IMR-90 (cell line): ENCODE measurements at regions not wholly inside any gene's neighbourhood (a gene's known extent, or its start where the extent isn't known, plus 50 kb on each side); places are given as distances from the start of the nearest gene placed in this dataset.
A peak's percentile ranks its signal among the peaks of the same experiment; 100 is the strongest.

Experiments used
- ATAC-seq: fragments of 200-7000 bp; cut with Tn5 transposase; 2 replicates; pipeline ENCODE4 v1.9.1; 2020; ENCODE audit warnings: low read depth, mild to moderate bottlenecking, moderate library complexity
- BruUV-seq: library from RNA; stranded (reverse); fragments of 400-500 nt; replicated peaks from 2 replicates; lab custom pipeline; 2021; lab: Mats Ljungman, UMichigan
- CTCF ChIA-PET: fragments of 300-600 bp; formaldehyde crosslinking; extraction: SDS; loops from one replicate; lab custom pipeline; 2021; ENCODE audit warnings: antibody characterized with exemption; lab: Yijun Ruan, JAX
- POLR2A ChIA-PET: fragments of 300-600 bp; sonication (Branson Sonifier 250); formaldehyde crosslinking; loops from one replicate; lab custom pipeline; 2022; ENCODE audit warnings: antibody characterized with exemption; ENCODE audit not compliant: unreplicated experiment; lab: Charles Lee
- DNase-seq: peaks from one replicate; pipeline ENCODE4 v3.0.0; 2013
- H2AFZ ChIP-seq: replicated peaks from 2 replicates; pipeline ENCODE3; 2013; ENCODE audit warnings: low read length, mild to moderate bottlenecking; ENCODE audit not compliant: poor library complexity
- H2AK5ac ChIP-seq: 2 replicates; pipeline ENCODE4 v1.6.1; 2013; ENCODE audit warnings: low read depth, low read length, inconsistent platforms
- H2AK9ac ChIP-seq: replicated peaks from 2 replicates; pipeline ENCODE3; 2013; ENCODE audit warnings: mild to moderate bottlenecking, low read depth, low read length, moderate library complexity; ENCODE audit not compliant: poor library complexity
- H2BK120ac ChIP-seq: 2 replicates; pipeline ENCODE4 v1.6.1; 2013; ENCODE audit warnings: low read depth, low read length, inconsistent platforms
- H2BK15ac ChIP-seq: 3 replicates; pipeline ENCODE4 v1.6.1; 2013; ENCODE audit warnings: low read depth, low read length, inconsistent platforms
- H2BK20ac ChIP-seq: 2 replicates; pipeline ENCODE4 v1.6.1; 2013; ENCODE audit warnings: low read depth, mild to moderate bottlenecking, inconsistent platforms, low read length, moderate library complexity
- H2BK5ac ChIP-seq: 2 replicates; pipeline ENCODE4 v1.6.1; 2013; ENCODE audit warnings: mild to moderate bottlenecking, low read depth, low read length, inconsistent platforms; ENCODE audit not compliant: poor library complexity, severe bottlenecking
- H3K14ac ChIP-seq: replicated peaks from 2 replicates; pipeline ENCODE4 v1.6.1; 2013; ENCODE audit warnings: low read depth, low read length, inconsistent platforms
- H3K18ac ChIP-seq: 2 replicates; pipeline ENCODE4 v1.6.1; 2013; ENCODE audit warnings: low read depth, low read length, control low read depth
- H3K23ac ChIP-seq: 2 replicates; pipeline ENCODE4 v1.6.1; 2013; ENCODE audit warnings: low read depth, low read length, inconsistent platforms
- H3K27ac ChIP-seq: 2 replicates; pipeline ENCODE4 v1.5.1; 2013; ENCODE audit warnings: mild to moderate bottlenecking, control low read depth, low read length; ENCODE audit not compliant: insufficient read depth
- H3K27me3 ChIP-seq: 2 replicates; pipeline ENCODE4 v1.6.1; 2013; ENCODE audit warnings: low read length; ENCODE audit not compliant: control insufficient read depth, insufficient read depth
- H3K36me3 ChIP-seq: 2 replicates; pipeline ENCODE4 v1.6.1; 2013; ENCODE audit warnings: low read length, mixed read lengths; ENCODE audit not compliant: control insufficient read depth, insufficient read depth
- H3K4ac ChIP-seq: 2 replicates; pipeline ENCODE4 v1.6.1; 2013; ENCODE audit warnings: low read depth, low read length, inconsistent platforms
- H3K4me1 ChIP-seq: 2 replicates; pipeline ENCODE4 v1.6.1; 2013; ENCODE audit warnings: low read length, mixed read lengths; ENCODE audit not compliant: control insufficient read depth, insufficient read depth
- H3K4me2 ChIP-seq: 2 replicates; pipeline ENCODE4 v1.6.1; 2013; ENCODE audit warnings: low read depth, mild to moderate bottlenecking, control low read depth, low read length, moderate library complexity
- H3K4me3 ChIP-seq: 2 replicates; pipeline ENCODE4 v1.5.1; 2013; ENCODE audit warnings: low read depth, mild to moderate bottlenecking, control low read depth, low read length, moderate library complexity; ENCODE audit not compliant: insufficient read depth
- H3K56ac ChIP-seq: 2 replicates; pipeline ENCODE4 v1.6.1; 2013; ENCODE audit warnings: low read length, inconsistent platforms; ENCODE audit not compliant: insufficient read depth; ENCODE audit errors: extremely low read depth
- H3K79me1 ChIP-seq, 2 experiments: 2 replicates each; pipeline ENCODE4 v1.6.1; 2013; ENCODE audit warnings: low read length in 2 of 2, inconsistent platforms in 1 of 2, low read depth in 1 of 2
- H3K9ac ChIP-seq: 2 replicates; pipeline ENCODE4 v1.6.1; 2013; ENCODE audit warnings: low read depth, low read length, control low read depth
- H3K9me1 ChIP-seq: 2 replicates; pipeline ENCODE4 v1.6.1; 2013; ENCODE audit warnings: low read length, inconsistent platforms; ENCODE audit not compliant: insufficient read depth
- H3K9me3 ChIP-seq: 2 replicates; pipeline ENCODE4 v1.6.1; 2013; ENCODE audit warnings: low read length; ENCODE audit not compliant: control insufficient read depth, insufficient read depth
- H4K20me1 ChIP-seq: 2 replicates; pipeline ENCODE4 v1.6.1; 2013; ENCODE audit warnings: low read length, inconsistent platforms; ENCODE audit not compliant: insufficient read depth
- H4K5ac ChIP-seq: 2 replicates; pipeline ENCODE4 v1.6.1; 2013; ENCODE audit warnings: mild to moderate bottlenecking, low read depth, low read length, control low read depth
- H4K8ac ChIP-seq, 2 experiments: 2 replicates each; pipeline ENCODE4 v1.6.1; 2013; ENCODE audit warnings: low read depth in 2 of 2, low read length in 2 of 2, control low read depth in 1 of 2, inconsistent platforms in 1 of 2
- H4K91ac ChIP-seq: 2 replicates; pipeline ENCODE4 v1.6.1; 2013; ENCODE audit warnings: low read depth, low read length, inconsistent platforms; ENCODE audit not compliant: insufficient read depth
- CEBPB ChIP-seq: IDR thresholded peaks from 2 replicates; pipeline ENCODE4 v1.6.1; 2012; ENCODE audit warnings: low read depth, low read length, improper control_type of control experiment
- CHD1 ChIP-seq: IDR thresholded peaks from 2 replicates; pipeline ENCODE4 v1.6.1; 2012; ENCODE audit warnings: low read depth, low read length, improper control_type of control experiment
- FOS ChIP-seq: fragments of 150-350 bp; IDR thresholded peaks from 2 replicates; pipeline ENCODE4 v1.6.1; 2016; ENCODE audit warnings: low read depth, low read length
- MAFK ChIP-seq: IDR thresholded peaks from 2 replicates; pipeline ENCODE4 v1.6.1; 2012; ENCODE audit warnings: low read depth, low read length, improper control_type of control experiment
- RAD21 ChIP-seq: IDR thresholded peaks from 2 replicates; pipeline ENCODE4 v1.6.1; 2012; ENCODE audit warnings: low read length, improper control_type of control experiment
- RCOR1 ChIP-seq: IDR thresholded peaks from 2 replicates; pipeline ENCODE4 v1.6.1; 2012; ENCODE audit warnings: mild to moderate bottlenecking, low read length, improper control_type of control experiment; ENCODE audit not compliant: insufficient replicate concordance
- SMC3 ChIP-seq: fragments of 150-350 bp; IDR thresholded peaks from 2 replicates; pipeline ENCODE4 v1.6.1; 2016; ENCODE audit warnings: low read depth, mild to moderate bottlenecking, antibody characterized with exemption, low read length, moderate library complexity
- USF2 ChIP-seq: fragments of 150-350 bp; IDR thresholded peaks from 2 replicates; pipeline ENCODE4 v1.6.1; 2017; ENCODE audit warnings: mild to moderate bottlenecking, antibody characterized with exemption, low read length, low read depth
- dilution Hi-C: fragments of 300-500 bp; cut with HindIII; formaldehyde crosslinking; loops from one replicate; pipeline ENCODE4 v1.14.3; 2018; ENCODE audit warnings: low sequenced_read_pairs; ENCODE audit not compliant: unreplicated experiment
- in situ Hi-C: fragments of 300-500 bp; cut with MboI; formaldehyde crosslinking; loops from 3 replicates; pipeline ENCODE4 v1.14.3; 2019; ENCODE audit warnings: low sequenced_read_pairs, inconsistent platforms, mixed read lengths
- intact Hi-C: fragments of 100-400 bp; cut with micrococcal nuclease; formaldehyde crosslinking; loops from 2 replicates; pipeline ENCODE4 v1.10.0; 2022

- Histone ChIP-seq H2AFZ (no peak overlapping the region), H3K79me1 (no peaks in the 10 kb centered on the region), H2BK5ac (no peak overlapping the region), H2BK120ac (no peak overlapping the region), H3K4me3 (no peak overlapping the region), H3K9me1 (0 out of 2 replicates have a peak, but pooled peaks cover 5% of the 10 kb centered on the region), H3K18ac (no peak overlapping the region), H4K20me1 (no peaks in the 10 kb centered on the region), H3K27ac (no peak overlapping the region), H3K27me3 (no peaks in the 10 kb centered on the region), H2BK15ac (no peak overlapping the region), H3K4me2 (no peak overlapping the region), H2BK20ac (no peak overlapping the region), H3K4ac (no peak overlapping the region), H3K56ac (no peak overlapping the region), H3K14ac (no peak overlapping the region), H3K4me1 (no peaks in the 10 kb centered on the region), H4K91ac (no peak overlapping the region), H2AK9ac (no peak overlapping the region), H3K9ac (no peak overlapping the region), H3K9me3 (no peaks in the 10 kb centered on the region), H3K36me3 (no peaks in the 10 kb centered on the region), H2AK5ac (no peak overlapping the region), H3K23ac (no peak overlapping the region), H4K5ac (no peak overlapping the region), H4K8ac (no peak overlapping the region)
- DNase-seq = peak; percentile 28
- ATAC-seq = no peak
- TF ChIP-seq CEBPB (no peak), MAFK (no peak), CHD1 (no peak), USF2 (no peak), RAD21 (no peak), RCOR1 (no peak), FOS (no peak), SMC3 (no peak)
- ChIA-PET POLR2A (no interaction called here), CTCF (no interaction called here)
- in situ Hi-C loops = no loop called here
- BruUV-seq = no TSS peak
- dilution Hi-C loops = no loop called here
- intact Hi-C loops = no loop called here
These were observed 435.6 kb upstream of the SLITRK5 start for GRCh38 chr13:87235621-87236020.
